ENCODE measurements at regions not wholly inside any gene's neighbourhood (a gene's known extent, or its start where the extent isn't known, plus 50 kb on each side); places are given as distances from the start of the nearest gene placed in this dataset.

DNA sequence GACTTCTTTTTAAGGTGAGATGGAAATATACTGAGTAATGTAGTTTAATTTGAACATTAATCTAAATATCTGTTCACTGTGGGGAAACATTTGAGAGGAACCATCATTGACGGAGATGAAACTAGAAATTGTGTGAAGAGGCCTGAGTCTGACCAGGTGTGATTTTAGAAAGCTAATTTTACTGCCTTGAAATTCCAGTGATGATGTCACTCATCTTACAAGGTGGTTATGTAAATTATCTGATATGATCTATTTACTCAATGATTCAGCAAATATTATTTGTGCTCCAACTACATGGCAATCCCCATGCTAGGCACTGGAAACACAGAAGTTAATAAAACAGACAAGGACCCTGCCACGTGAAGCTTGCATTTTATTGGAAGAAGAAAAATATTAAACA lies 435.7 kb upstream of the DCN start:
- Histone ChIP-seq H4K20me1 (ENCODE audit: insufficient read depth, low read length) (no peaks in the 10 kb centered on the region), H3K27me3 (ENCODE audit: insufficient read depth, low read length) (no peaks in the 10 kb centered on the region), H3K27ac (ENCODE audit: low read depth, low read length, poor library complexity, severe bottlenecking) (no peak overlapping the region), H3F3A (ENCODE audit: insufficient read depth, low read length) (no peaks in the 10 kb centered on the region), H3K79me2 (ENCODE audit: insufficient read depth, low read length) (no peaks in the 10 kb centered on the region), H3K36me3 (ENCODE audit: insufficient read depth, low read length) (no peaks in the 10 kb centered on the region), H3K4me1 (ENCODE audit: insufficient read depth, low read length, severe bottlenecking) (no peaks in the 10 kb centered on the region), H3K4me3 (ENCODE audit: low read depth, low read length, poor library complexity, severe bottlenecking) (no peak overlapping the region), H3K9ac (ENCODE audit: low read length) (no peak overlapping the region), H2AFZ (ENCODE audit: low read length) (no peak overlapping the region), H3K4me2 (ENCODE audit: low read length) (no peak overlapping the region), H3K9me2 (ENCODE audit: low read depth, low read length) (no peaks in the 10 kb centered on the region), H3K9me3 (ENCODE audit: low read length) (no peaks in the 10 kb centered on the region)
- TF ChIP-seq EZH2 (IDR thresholded peaks at IDR 0.05; ENCODE audit: borderline replicate concordance, low read length): no peak
- no peak for TF ChIP-seq CTCF (IDR thresholded peaks at IDR 0.05; ENCODE audit: low read length)

DNA sequence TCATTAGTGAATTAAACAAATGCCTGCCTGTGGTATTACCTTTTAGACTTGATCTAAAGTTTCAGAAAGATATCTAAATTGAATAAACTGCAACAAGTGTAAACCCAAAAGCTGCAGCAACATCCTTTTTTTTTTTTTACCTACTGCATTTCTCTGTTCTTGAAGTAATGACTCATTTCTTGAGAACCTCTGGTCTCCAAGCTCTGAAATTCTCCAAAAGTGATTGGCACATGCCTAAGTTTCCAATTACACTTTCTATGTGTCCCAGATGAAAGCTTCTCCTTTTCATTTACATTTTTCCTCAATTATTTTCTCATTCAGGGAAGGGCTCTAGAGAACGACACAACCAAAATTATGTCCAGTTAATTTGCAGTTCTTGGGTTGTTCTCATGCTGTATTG lies 435.2 kb upstream of the DCN start:
- H3K4me2 ChIP-seq (ENCODE audit: low read length): no peak overlapping the region
- no peak overlapping the region for H2AFZ ChIP-seq (ENCODE audit: low read length)
- no peak for TF ChIP-seq EZH2 (IDR thresholded peaks at IDR 0.05; ENCODE audit: borderline replicate concordance, low read length)
- TF ChIP-seq CTCF (IDR thresholded peaks at IDR 0.05; ENCODE audit: low read length): no peak
- H3F3A ChIP-seq (ENCODE audit: insufficient read depth, low read length): no peaks in the 10 kb centered on the region
- no peak overlapping the region for H3K9ac ChIP-seq (ENCODE audit: low read length)
- H3K9me2 ChIP-seq (ENCODE audit: low read depth, low read length): no peaks in the 10 kb centered on the region
- H3K27me3 ChIP-seq (ENCODE audit: insufficient read depth, low read length): no peaks in the 10 kb centered on the region
- H3K4me3 ChIP-seq (ENCODE audit: low read depth, low read length, poor library complexity, severe bottlenecking): no peak overlapping the region
- no peaks in the 10 kb centered on the region for H3K36me3 ChIP-seq (ENCODE audit: insufficient read depth, low read length)
- H4K20me1 ChIP-seq (ENCODE audit: insufficient read depth, low read length): no peaks in the 10 kb centered on the region
- H3K9me3 ChIP-seq (ENCODE audit: low read length): no peaks in the 10 kb centered on the region
- no peaks in the 10 kb centered on the region for H3K79me2 ChIP-seq (ENCODE audit: insufficient read depth, low read length)
- H3K4me1 ChIP-seq (ENCODE audit: insufficient read depth, low read length, severe bottlenecking): no peaks in the 10 kb centered on the region
- no peak overlapping the region for H3K27ac ChIP-seq (ENCODE audit: low read depth, low read length, poor library complexity, severe bottlenecking)

DNA sequence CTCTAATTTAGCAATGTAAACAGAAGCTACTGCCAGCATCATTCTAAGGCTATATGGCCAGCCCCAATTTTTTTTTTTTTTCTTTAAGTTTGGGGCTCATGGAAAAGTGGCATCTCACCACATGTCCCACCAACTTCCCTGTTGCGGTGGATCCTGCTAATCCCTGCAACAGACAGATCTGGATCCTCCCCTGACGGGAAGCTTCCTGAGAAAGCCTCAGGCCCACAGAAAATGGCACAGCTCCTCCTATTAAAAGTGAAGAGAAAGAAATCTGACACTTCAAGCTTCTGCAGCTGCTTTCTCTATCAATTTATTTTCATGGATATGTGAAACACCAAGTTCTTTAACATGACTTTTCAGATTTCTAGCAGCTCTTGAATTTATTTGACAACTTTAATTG lies 433.8 kb upstream of the DCN start:
- TF ChIP-seq CTCF (IDR thresholded peaks at IDR 0.05; ENCODE audit: low read length) (no peak), EZH2 (IDR thresholded peaks at IDR 0.05; ENCODE audit: borderline replicate concordance, low read length) (no peak)
- no peaks in the 10 kb centered on the region for H3K9me3 ChIP-seq (ENCODE audit: low read length)
- H3F3A ChIP-seq (ENCODE audit: insufficient read depth, low read length): no peaks in the 10 kb centered on the region
- no peaks in the 10 kb centered on the region for H3K9me2 ChIP-seq (ENCODE audit: low read depth, low read length)
- H3K27ac ChIP-seq (ENCODE audit: low read depth, low read length, poor library complexity, severe bottlenecking): no peak overlapping the region
- H3K9ac ChIP-seq (ENCODE audit: low read length): no peak overlapping the region
- no peak overlapping the region for H3K4me2 ChIP-seq (ENCODE audit: low read length)
- H3K27me3 ChIP-seq (ENCODE audit: insufficient read depth, low read length): no peaks in the 10 kb centered on the region
- no peaks in the 10 kb centered on the region for H3K36me3 ChIP-seq (ENCODE audit: insufficient read depth, low read length)
- no peak overlapping the region for H2AFZ ChIP-seq (ENCODE audit: low read length)
- no peaks in the 10 kb centered on the region for H4K20me1 ChIP-seq (ENCODE audit: insufficient read depth, low read length)
- H3K4me1 ChIP-seq (ENCODE audit: insufficient read depth, low read length, severe bottlenecking): no peaks in the 10 kb centered on the region
- H3K4me3 ChIP-seq (ENCODE audit: low read depth, low read length, poor library complexity, severe bottlenecking): no peak overlapping the region
- H3K79me2 ChIP-seq (ENCODE audit: insufficient read depth, low read length): no peaks in the 10 kb centered on the region
